Loucy (cell line): ENCODE measurements at regions not wholly inside any gene's neighbourhood (a gene's known extent, or its start where the extent isn't known, plus 50 kb on each side); places are given as distances from the start of the nearest gene placed in this dataset.

Experiments
- CTCF ChIP-seq: fragments of 200-600 bp; sonication (generic); conservative IDR thresholded peaks from 2 replicates; pipeline ENCODE4 v1.5.1; 2014; ENCODE audit warnings: mild to moderate bottlenecking, antibody characterized with exemption, low read length
- EZH2phosphoT487 ChIP-seq: fragments of 200-600 bp; IDR thresholded peaks from 2 replicates; pipeline ENCODE4 v1.6.1; 2018; ENCODE audit warnings: antibody characterized with exemption, mild to moderate bottlenecking, moderate library complexity, borderline replicate concordance

GRCh38 chr17:65474660-65475059, 86.8 kb downstream of the AXIN2 start:
- TF ChIP-seq CTCF, result no peak
- TF ChIP-seq EZH2phosphoT487, result no peak
